Activated T-helper 17 cell treated with anti-CD3 and anti-CD28 coated beads, Interleukin-2, amount 50 U/mL, for 72 hours (primary cell): ENCODE measurements at regions not wholly inside any gene's neighbourhood (a gene's known extent, or its start where the extent isn't known, plus 50 kb on each side); places are given as distances from the start of the nearest gene placed in this dataset.
"Not testable (repeated sequence)": the region's sequence is repeated elsewhere in the genome, so short reads cannot be mapped to it uniquely, and the experiment has no call there.

ENCODE experiments used
- ATAC-seq: fragments of 150-1000 bp; cut with Tn5 transposase; replicated peaks from 2 replicates; pipeline ENCODE4 v1.10.0; 2021; ENCODE audit warnings: mild to moderate bottlenecking, moderate library complexity
- H3K27ac Mint-ChIP-seq: one replicate; pipeline ENCODE4 v1.8.0; 2022; ENCODE audit warnings: mixed read lengths
- H3K27me3 Mint-ChIP-seq: one replicate; pipeline ENCODE4 v1.8.0; 2022; ENCODE audit warnings: mixed read lengths
- H3K36me3 Mint-ChIP-seq: one replicate; pipeline ENCODE4 v1.8.0; 2022; ENCODE audit warnings: low read depth, mild to moderate bottlenecking, mixed read lengths
- H3K4me1 Mint-ChIP-seq: one replicate; pipeline ENCODE4 v1.8.0; 2022; ENCODE audit warnings: mixed read lengths
- H3K4me3 Mint-ChIP-seq: one replicate; pipeline ENCODE4 v1.8.0; 2022; ENCODE audit warnings: mild to moderate bottlenecking, mixed read lengths
- H3K9me3 Mint-ChIP-seq: one replicate; pipeline ENCODE4 v1.8.0; 2022; ENCODE audit warnings: mixed read lengths

- Mint-ChIP-seq H3K36me3 (no peaks in the 10 kb centered on the region), H3K27me3 (no peaks in the 10 kb centered on the region), H3K27ac (no peak overlapping the region), H3K4me1 (no peaks in the 10 kb centered on the region), H3K9me3 (no peaks in the 10 kb centered on the region), H3K4me3 (no peak overlapping the region)
- ATAC-seq: no peak
Observed at GRCh38 chr2:82795446-82795845, 1663.6 kb downstream of the SUCLG1 start.

- H3K36me3 Mint-ChIP-seq: no peaks in the 10 kb centered on the region
- H3K4me3 Mint-ChIP-seq: no peak overlapping the region
- no peaks in the 10 kb centered on the region for H3K4me1 Mint-ChIP-seq
- ATAC-seq: no peak
- H3K9me3 Mint-ChIP-seq: no peaks in the 10 kb centered on the region
- H3K27me3 Mint-ChIP-seq: no peaks in the 10 kb centered on the region
- H3K27ac Mint-ChIP-seq: no peak overlapping the region
Observed at GRCh38 chr2:82793711-82794435, 1665.2 kb downstream of the SUCLG1 start.

DNA sequence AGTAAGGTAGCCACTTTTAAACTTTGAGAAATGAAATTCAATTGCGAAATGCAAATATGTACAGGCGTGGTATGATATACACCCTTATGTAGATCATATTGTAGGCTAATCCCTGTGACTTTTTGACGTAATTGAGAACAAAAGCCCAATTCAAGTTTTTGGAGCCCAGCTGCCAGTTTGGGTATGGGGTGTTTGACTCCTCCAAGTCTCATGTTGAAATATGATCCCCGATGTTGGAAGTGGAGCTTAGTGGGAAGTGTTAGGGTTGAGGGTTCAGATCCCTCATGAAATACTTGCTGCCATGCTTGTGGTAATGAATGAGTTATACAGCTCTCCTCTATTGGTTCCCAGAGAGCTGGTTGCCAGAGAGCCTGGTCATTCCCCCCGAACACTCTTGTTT, 1666.8 kb downstream of the SUCLG1 start:
- ATAC-seq: no peak
- H3K9me3 Mint-ChIP-seq: peaks cover 4% of the 10 kb centered on the region
- H3K4me3 Mint-ChIP-seq: no peak overlapping the region
- H3K4me1 Mint-ChIP-seq: no peaks in the 10 kb centered on the region
- H3K27me3 Mint-ChIP-seq: no peaks in the 10 kb centered on the region
- H3K36me3 Mint-ChIP-seq: no peaks in the 10 kb centered on the region
- no peak overlapping the region for H3K27ac Mint-ChIP-seq

DNA sequence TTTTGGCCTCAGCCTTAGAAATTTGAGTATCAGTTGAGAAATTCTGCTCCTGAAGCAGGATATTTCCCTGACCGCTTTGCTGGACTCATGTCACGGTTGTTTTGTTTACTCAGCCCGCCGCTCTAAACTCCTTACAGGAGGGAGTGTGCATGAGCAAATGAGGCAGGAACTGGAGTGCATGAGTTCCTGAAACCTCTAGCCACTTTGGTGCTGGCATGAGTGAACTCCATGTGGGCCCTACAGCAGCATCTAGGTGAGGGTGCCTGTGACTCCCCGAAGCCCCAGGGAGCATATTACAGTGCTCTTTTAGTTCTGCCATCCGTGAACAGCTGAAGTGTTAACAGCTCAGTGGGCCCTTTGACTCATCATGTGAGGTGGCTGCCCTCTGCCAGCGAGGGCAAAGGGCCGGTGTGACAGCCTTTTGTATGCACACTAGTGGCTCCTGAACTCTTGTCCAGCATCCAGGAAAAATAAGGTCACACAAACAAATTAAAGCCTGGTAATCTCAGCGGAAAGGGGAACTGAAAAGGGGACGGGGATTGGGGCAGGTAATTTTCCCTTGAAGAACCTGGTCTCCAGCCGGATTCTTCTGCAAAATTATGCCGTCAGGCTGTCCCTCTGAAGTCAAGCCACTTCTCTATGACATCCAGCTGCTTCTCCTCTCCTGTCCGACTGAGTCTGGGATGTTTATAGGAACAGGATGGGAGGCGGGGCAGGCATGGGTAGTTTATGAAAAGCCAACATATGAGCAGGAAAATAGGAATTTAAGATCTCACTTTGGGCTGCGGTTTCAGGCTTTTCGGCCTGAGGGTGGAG, 1668.7 kb downstream of the SUCLG1 start:
- H3K27ac Mint-ChIP-seq: no peak overlapping the region

DNA sequence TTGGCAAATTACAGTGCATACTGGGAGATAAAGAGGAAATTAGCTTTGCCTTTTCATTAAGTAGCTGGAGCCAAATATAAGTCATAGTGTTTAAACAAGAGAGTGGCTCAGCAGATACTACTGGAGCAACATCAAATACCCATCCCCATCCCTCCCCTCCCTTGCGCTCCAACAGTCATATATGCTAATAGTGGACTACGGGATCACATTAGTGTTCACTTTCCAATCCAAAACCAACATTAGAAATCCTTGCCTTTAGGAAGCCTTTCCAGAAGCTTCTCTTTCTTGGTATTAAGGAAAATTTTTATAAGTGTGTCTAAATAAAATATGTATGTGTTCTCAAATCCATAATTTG, 1669.3 kb downstream of the SUCLG1 start:
- Mint-ChIP-seq H3K9me3 (peaks cover 4% of the 10 kb centered on the region), H3K4me3 (no peak overlapping the region), H3K27ac (no peak overlapping the region), H3K27me3 (no peaks in the 10 kb centered on the region), H3K36me3 (no peaks in the 10 kb centered on the region), H3K4me1 (no peaks in the 10 kb centered on the region)
- no peak for ATAC-seq

More for the DNA sequence above, 1668.7 kb downstream of the SUCLG1 start:
- ATAC-seq: no peak
- no peaks in the 10 kb centered on the region for H3K36me3 Mint-ChIP-seq
- H3K27me3 Mint-ChIP-seq: no peaks in the 10 kb centered on the region
- H3K4me1 Mint-ChIP-seq: no peaks in the 10 kb centered on the region
- no peak overlapping the region for H3K4me3 Mint-ChIP-seq
- H3K9me3 Mint-ChIP-seq: peaks cover 4% of the 10 kb centered on the region

GRCh38 chr2:82781176-82781915, 1677.7 kb downstream of the SUCLG1 start:
- H3K4me1 Mint-ChIP-seq: no peaks in the 10 kb centered on the region

DNA sequence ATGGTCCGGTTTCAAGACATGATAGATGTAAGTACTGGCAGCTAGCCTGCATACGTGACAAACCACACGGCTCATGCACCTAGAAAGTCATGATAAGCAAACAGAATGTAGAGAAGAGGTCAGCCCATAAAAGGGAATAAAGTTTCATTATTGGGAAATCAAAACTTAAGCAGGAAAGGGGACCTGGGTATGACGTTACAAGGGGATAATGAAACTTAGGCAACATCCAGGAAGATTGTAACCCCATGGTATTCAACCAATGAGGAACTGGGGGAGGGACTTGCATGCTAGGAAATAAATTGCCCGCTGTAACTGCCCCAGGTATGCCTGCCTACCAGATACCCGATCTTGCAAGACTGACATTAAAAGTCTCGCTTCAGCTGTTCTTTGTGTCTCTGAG, 1679.0 kb downstream of the SUCLG1 start:
- no peaks in the 10 kb centered on the region for H3K27me3 Mint-ChIP-seq
- H3K9me3 Mint-ChIP-seq: peaks cover 5% of the 10 kb centered on the region
- H3K4me3 Mint-ChIP-seq: no peak overlapping the region
- no peaks in the 10 kb centered on the region for H3K36me3 Mint-ChIP-seq
- no peaks in the 10 kb centered on the region for H3K4me1 Mint-ChIP-seq
- no peak overlapping the region for H3K27ac Mint-ChIP-seq
- no peak for ATAC-seq

More at GRCh38 chr2:82781176-82781915, 1677.7 kb downstream of the SUCLG1 start:
- Mint-ChIP-seq H3K27me3 (no peaks in the 10 kb centered on the region), H3K27ac (no peak overlapping the region), H3K9me3 (peaks cover 5% of the 10 kb centered on the region), H3K36me3 (no peaks in the 10 kb centered on the region), H3K4me3 (no peak overlapping the region)
- no peak for ATAC-seq

- no peaks in the 10 kb centered on the region for H3K4me1 Mint-ChIP-seq
- no peaks in the 10 kb centered on the region for H3K36me3 Mint-ChIP-seq
- H3K27ac Mint-ChIP-seq: no peak overlapping the region
- peaks cover 35% of the 10 kb centered on the region for H3K9me3 Mint-ChIP-seq
- ATAC-seq: no peak
- no peaks in the 10 kb centered on the region for H3K27me3 Mint-ChIP-seq
- no peak overlapping the region for H3K4me3 Mint-ChIP-seq
Observed at GRCh38 chr2:82752396-82752795, 1706.7 kb downstream of the SUCLG1 start.

GRCh38 chr2:82748653-82749052, 1710.4 kb downstream of the SUCLG1 start:
- no peaks in the 10 kb centered on the region for H3K27me3 Mint-ChIP-seq
- H3K36me3 Mint-ChIP-seq: no peaks in the 10 kb centered on the region
- no peaks in the 10 kb centered on the region for H3K4me1 Mint-ChIP-seq
- peaks cover 35% of the 10 kb centered on the region for H3K9me3 Mint-ChIP-seq
- no peak overlapping the region for H3K4me3 Mint-ChIP-seq
- ATAC-seq: no peak
- H3K27ac Mint-ChIP-seq: no peak overlapping the region

GRCh38 chr2:82740527-82740926, 1718.6 kb downstream of the SUCLG1 start:
- Mint-ChIP-seq H3K4me1 (no peaks in the 10 kb centered on the region), H3K9me3 (peaks cover 17% of the 10 kb centered on the region), H3K36me3 (no peaks in the 10 kb centered on the region), H3K27me3 (no peaks in the 10 kb centered on the region), H3K4me3 (no peak overlapping the region), H3K27ac (no peak overlapping the region)
- ATAC-seq: no peak

- H3K36me3 Mint-ChIP-seq, H3K4me1 Mint-ChIP-seq, H3K4me3 Mint-ChIP-seq, H3K27ac Mint-ChIP-seq, H3K27me3 Mint-ChIP-seq, ATAC-seq: not testable (repeated sequence)
- H3K9me3 Mint-ChIP-seq: peaks cover 14% of the 10 kb centered on the region
Observed at GRCh38 chr2:82737965-82738364, 1721.1 kb downstream of the SUCLG1 start.

GRCh38 chr2:82735336-82735735, 1723.7 kb downstream of the SUCLG1 start:
- H3K27me3 Mint-ChIP-seq: no peaks in the 10 kb centered on the region
- no peaks in the 10 kb centered on the region for H3K36me3 Mint-ChIP-seq
- H3K9me3 Mint-ChIP-seq: peaks cover 21% of the 10 kb centered on the region
- H3K4me1 Mint-ChIP-seq: no peaks in the 10 kb centered on the region
- no peak overlapping the region for H3K4me3 Mint-ChIP-seq
- ATAC-seq: no peak
- H3K27ac Mint-ChIP-seq: no peak overlapping the region

DNA sequence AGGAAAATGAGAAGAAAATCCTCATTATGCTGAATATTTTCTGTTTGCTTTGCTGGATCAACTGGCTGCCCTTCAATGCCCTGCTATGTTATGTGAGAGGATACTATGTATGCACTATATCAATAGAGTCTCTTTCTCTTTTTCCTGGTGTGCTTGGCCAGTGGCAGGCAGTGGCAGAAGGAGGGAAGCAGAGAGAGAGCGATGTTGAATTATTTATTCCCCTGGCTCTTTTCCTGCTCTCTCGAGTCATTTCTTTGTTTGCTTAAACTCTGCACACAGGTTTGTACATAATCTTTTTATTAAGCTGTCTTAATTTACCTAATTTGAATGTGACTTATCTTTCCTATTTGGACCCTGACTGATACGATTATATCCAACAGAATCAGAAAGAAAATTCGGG, 1727.3 kb downstream of the SUCLG1 start:
- no peaks in the 10 kb centered on the region for H3K4me1 Mint-ChIP-seq
- H3K4me3 Mint-ChIP-seq: no peak overlapping the region
- H3K36me3 Mint-ChIP-seq: no peaks in the 10 kb centered on the region
- H3K9me3 Mint-ChIP-seq: peaks cover 14% of the 10 kb centered on the region
- no peak overlapping the region for H3K27ac Mint-ChIP-seq
- no peaks in the 10 kb centered on the region for H3K27me3 Mint-ChIP-seq
- ATAC-seq: no peak

DNA sequence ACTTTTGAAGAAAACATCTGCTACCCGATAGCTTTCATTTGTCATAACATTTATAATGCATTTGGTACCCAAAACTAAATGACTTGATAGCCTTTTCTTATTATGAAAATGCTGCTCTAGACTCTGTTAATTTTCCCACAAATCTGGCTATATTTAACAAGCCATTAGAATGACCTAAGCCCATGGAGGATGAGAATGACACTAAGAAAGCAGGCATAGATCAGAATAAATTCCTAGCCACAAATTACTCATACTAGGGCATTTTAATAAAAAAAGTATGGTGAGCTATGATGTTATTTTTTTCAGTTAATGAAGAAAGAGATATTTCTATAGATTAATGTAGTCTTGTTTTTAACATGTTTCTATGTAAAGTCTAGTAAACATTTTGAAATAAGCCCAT, 1728.3 kb downstream of the SUCLG1 start:
- ATAC-seq: no peak
- no peaks in the 10 kb centered on the region for H3K27me3 Mint-ChIP-seq
- H3K4me1 Mint-ChIP-seq: no peaks in the 10 kb centered on the region
- H3K27ac Mint-ChIP-seq: no peak overlapping the region
- peaks cover 14% of the 10 kb centered on the region for H3K9me3 Mint-ChIP-seq
- no peak overlapping the region for H3K4me3 Mint-ChIP-seq
- no peaks in the 10 kb centered on the region for H3K36me3 Mint-ChIP-seq

- Mint-ChIP-seq H3K4me3 (no peak overlapping the region), H3K9me3 (peaks cover 14% of the 10 kb centered on the region), H3K36me3 (no peaks in the 10 kb centered on the region), H3K27me3 (no peaks in the 10 kb centered on the region), H3K4me1 (no peaks in the 10 kb centered on the region), H3K27ac (no peak overlapping the region)
- no peak for ATAC-seq
Observed at GRCh38 chr2:82728090-82728489, 1731.0 kb downstream of the SUCLG1 start.
